Cortex of kidney (tissue), 1 donor: ENCODE measurements at regions not wholly inside any gene's neighbourhood (a gene's known extent, or its start where the extent isn't known, plus 50 kb on each side); places are given as distances from the start of the nearest gene placed in this dataset.
"Not testable (repeated sequence)": the region's sequence is repeated elsewhere in the genome, so short reads cannot be mapped to it uniquely, and the experiment has no call there.

Experiments used
- DNase-seq: peaks from one replicate; lab custom pipeline; 2025; lab: John Stamatoyannopoulos, UW

GRCh38 chr12:127144770-127145169, 1122.2 kb upstream of the TMEM132C start:
- no peak for DNase-seq

DNA sequence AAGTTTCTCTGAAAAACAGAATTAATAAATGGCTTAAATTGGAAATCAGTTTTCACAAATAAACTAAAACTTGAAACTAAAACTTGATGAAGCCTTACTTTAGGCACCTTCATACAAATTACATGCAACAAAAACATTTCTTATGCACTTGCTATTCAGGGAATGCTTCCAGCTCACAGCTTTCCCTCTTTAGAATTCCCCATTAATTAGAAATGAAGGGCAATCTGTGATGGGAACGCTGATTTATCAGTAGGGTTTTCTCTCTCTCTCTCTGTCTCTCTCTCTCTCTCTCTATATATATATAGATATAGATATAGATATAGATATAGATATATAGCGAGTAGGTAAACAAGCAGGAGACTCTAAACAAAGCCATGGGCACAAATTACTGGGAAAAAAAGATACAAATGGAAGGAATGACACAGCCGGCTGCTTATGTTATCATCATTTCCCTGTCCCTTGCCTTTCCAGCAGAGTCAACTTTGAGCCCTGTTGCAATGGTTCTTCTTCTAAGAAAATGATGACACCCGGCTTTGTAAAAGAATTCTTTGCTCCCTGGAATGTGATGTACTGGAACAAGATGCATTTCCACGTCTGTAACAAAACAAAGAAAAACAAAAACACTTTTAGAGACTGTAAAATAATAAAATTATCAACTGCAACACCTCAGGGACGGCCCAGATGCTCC, 1121.6 kb upstream of the TMEM132C start:
- no peak for DNase-seq

- DNase-seq: no peak
Measured at GRCh38 chr12:127145929-127146789, 1120.8 kb upstream of the TMEM132C start.

DNA sequence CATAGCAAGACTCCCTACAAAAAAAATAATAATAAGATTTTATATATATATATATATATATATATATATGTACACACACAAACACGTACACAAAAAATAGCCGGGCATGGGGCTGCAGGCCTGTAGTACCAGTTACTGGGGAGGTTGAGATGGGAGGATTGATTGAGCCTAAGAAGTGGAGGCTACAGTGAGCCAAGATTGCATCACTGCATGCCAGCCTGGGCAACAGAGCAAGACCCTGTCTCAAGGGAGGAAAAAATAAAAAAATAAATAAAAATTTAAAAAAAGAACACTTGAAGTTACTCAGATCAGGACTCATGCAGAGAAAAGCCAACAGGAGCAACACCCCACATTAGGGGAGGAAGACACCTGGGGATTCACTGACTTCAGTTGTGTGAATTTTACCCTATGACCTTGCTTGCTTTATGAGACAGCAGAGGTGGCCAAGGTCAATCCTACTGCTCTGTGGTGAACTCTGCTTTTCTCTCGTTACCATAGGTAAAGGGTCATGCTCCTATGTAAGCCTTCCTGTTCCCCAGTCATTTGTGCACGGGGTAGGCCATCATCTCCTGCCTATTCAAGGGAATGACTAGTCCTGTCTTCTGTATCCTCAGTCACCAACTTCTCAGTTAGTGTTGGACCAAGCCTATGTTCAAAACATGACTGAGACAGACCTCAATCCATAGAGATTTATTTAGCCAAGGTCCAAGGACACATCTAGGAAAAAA, 1119.8 kb upstream of the TMEM132C start:
- DNase-seq: no peak

- DNase-seq: no peak
Measured at GRCh38 chr12:127147724-127148123, 1119.2 kb upstream of the TMEM132C start.

DNA sequence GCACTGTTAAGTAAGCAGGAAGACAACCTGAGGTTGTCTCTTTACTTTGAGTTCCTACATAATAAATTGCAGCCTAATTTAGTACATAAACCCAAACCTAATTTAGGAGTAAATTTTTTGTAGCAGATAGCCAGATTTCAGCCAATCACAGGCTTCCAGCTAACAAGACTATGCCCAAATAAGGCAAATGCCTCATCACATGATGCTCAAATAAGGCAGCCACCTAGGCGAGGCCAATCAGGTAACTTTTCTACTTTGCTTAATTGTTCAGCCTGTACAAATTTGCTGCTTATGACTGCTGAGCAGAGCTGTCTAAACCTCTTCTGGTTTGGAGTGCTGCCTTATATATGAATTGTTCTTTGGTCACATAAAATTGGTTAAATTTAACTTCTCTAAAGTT, 1118.7 kb upstream of the TMEM132C start:
- no peak for DNase-seq

- no peak for DNase-seq
Measured at GRCh38 chr12:127149226-127149964, 1117.6 kb upstream of the TMEM132C start.

DNA sequence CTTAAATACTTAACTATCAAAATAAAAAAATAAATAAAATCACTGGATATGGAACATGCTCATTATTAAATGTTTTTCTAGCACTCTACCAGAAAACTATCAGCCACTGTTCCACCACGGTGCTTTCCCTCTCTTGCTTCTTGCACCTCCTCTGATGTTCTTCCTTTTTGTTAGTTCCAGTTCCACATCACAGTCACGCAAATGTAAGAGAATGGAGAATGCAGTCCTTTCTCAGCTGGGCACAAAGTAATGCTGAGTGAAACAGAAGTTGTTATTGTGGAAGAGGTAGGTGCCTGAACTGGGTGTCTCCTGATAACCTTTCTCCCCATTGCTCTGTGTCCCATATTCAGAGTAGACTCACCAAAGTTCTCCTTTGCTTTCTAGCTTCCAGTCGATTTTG, 1116.9 kb upstream of the TMEM132C start:
- no peak for DNase-seq

DNA sequence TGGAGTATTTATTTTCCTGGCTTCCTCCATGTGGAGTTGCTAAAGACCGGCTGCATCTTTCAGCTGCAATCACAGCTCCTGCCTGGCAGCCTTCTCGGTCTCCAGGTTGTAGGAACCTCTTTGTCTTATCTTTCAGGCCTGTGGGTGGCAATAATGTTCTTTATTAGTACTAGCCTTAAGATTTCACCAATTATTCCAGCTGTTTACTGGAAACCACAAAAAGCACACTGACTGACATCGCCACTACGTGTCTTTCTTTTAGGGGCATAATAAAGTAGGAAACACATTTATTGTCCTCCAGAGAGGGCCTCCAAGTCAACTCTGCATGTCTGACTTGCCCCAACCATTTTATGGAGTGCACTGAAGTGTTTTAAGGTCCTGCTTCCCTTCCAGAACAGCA, 1116.5 kb upstream of the TMEM132C start:
- no peak for DNase-seq

- DNase-seq: no peak
Measured at GRCh38 chr12:127150956-127151355, 1116.0 kb upstream of the TMEM132C start.

DNA sequence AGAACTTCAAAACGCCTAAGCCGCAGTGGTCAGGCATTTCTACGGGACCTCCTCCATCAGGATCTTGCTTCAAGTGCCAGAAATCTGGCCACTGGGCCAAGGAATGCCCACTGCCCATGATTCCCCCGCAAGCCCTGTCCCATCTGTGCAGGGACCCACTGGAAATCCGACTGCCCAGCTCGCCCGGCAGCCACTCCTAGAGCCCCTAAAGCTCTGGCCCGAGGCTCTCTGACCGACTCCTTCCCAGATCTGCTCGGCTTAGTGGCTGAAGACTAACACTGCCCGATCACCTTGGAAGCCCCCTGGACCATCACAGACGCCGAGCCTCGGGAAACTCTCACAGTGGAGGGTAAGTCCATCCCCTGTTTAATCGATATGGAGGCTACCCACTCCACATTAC, 1113.0 kb upstream of the TMEM132C start:
- no peak for DNase-seq

DNA sequence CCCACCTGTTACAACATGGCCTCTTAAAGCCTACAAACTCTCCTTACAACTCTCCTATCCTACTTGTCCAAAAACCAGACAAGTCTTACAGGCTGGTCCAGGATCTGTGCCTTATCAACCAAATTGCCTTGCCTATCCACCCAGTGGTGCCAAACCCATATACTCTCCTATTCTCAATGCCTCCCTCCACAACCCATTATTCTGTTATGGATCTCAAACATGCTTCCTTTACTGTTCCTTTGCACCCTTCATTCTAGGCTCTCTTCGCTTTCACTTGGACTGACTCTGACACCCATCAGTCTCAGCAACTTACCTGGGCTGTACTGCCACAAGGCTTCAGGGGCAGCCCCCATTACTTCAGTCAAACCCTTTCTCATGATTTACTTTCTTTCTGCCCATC, 1112.1 kb upstream of the TMEM132C start:
- not testable (repeated sequence) for DNase-seq

DNA sequence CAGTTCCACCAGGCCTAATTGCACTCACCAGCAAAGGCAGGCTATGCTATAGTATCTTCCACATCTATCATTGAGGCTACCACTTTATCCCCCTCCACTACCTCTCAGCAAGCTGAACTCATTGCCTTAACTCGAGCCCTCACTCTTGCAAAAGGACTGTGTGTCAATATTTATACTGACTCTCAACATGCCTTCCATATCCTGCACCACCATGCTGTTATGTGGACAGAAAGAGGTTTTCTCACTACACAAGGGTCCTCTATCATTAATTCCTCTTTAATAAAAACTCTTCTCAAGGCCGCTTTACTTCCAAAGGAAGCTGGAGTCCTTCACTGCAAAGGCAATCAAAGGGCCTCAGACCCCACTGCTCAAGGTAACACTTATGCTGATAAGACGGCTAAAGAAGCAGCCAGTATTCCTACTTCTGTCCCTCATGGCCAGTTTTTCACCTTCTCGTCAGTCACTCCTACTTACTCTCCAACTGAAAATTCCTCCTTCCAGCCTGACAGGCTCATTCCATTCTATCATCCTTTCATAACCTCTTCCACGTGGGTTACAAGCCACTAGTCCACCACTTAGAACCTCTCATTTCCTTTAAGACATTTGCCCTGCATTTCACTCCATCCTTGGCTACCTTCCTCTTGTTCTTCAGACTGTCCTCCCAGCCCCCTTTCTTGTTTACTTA, 1110.9 kb upstream of the TMEM132C start:
- DNase-seq: not testable (repeated sequence)

DNA sequence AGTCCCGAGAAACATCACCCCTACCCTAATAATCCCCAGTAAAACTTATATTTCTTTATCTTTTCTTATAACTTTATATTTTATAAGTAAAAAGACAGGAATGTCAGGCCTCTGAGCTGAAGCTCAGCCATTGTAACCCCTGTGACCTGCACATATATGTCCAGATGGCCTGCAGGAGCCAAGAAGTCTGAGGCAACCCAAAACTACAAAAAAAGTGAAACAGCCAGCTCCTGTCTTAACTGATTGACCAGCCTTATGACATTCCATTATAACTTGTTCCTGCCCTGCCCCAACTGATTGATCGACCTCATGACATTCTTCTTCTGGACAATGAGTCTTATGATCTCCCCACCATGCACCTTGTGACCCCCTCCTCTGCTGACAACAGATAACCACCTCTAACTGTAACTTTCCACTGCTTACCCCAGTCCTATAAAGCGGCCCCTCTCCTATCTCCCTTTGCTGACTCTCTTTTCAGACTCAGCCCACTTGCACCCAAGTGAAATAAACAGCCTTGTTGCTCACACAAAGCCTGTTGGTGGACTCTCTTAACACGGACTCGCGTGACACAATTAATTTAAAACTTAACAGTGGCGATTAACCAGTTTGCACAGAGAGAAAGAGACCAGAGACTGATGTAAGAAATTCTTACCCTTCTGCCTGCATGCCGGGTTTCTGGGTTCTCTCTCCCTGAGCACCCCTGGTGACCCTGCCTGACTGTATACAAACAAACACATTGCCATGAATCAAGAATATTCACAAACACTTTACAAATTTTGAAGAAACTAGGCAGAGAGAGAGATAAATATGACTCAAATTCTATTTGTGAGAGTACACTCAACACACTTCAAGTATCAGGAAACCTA, 1109.2 kb upstream of the TMEM132C start:
- DNase-seq: not testable (repeated sequence)

DNA sequence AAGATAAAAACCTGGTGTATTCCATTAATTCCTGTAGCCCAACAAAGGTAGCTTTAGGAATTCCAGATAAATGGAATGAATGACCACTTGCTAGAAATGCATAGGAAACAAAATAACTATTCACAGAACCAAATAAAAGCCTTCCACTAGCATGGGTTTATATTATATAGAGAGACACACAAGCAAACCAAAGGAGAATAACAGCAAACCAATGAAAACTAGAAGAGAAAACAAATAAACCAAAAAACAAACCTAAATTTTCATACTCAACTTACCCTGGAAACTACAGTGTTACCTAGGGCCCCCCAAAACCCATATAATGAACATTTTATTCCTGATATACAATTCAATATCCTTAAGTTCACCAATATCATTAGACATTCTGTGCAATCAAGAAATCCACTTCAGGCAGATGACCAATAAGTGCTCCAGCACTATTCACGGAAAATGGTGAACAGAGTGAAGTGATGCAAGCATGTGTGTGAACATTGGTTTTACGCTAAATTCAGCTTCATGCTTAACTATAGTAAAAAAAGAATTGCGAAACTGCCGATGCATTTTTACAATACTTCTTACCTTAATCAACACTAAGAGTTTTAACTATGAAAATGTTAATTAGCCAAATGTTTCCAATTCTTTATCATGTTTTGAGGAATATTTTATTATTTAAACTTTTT, 1108.4 kb upstream of the TMEM132C start:
- DNase-seq: no peak

DNA sequence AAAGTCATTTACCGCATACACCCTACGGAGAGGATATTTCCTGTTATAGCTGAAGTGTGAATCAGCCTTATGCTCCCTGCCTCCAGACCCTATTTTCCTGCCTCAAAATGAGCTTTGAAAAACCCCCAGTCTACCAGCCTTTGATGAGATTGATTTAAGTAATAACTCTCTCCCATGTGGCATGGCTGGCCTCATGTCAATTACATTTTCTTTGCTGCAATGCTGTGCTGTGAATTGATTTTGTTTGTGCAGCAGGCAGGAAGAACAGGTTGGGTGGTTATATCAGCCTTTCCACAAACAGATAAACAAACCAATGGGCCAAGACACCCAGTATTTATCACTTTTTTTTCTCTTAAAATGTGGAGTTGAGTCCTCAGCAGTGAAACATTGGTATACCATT, 1105.5 kb upstream of the TMEM132C start:
- no peak for DNase-seq

DNA sequence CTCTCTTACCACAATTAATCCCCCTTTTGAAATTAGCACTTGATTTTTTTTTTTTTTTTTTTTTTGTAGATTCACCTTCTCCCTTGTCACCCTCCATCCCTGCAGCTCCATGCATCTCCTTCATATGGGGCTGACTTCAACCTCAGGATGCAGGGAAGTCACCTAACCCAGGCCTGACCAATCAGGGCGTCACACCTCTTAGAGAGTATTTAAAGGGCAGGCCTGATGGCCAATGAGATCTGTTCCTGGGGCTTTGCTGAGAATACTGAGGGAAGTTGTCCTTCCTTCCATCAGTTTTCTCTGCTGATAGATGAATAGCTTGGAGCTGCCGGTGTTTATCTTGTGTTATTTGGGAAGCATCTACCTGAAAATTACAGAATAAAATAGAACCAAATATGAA, 1104.7 kb upstream of the TMEM132C start:
- no peak for DNase-seq

DNA sequence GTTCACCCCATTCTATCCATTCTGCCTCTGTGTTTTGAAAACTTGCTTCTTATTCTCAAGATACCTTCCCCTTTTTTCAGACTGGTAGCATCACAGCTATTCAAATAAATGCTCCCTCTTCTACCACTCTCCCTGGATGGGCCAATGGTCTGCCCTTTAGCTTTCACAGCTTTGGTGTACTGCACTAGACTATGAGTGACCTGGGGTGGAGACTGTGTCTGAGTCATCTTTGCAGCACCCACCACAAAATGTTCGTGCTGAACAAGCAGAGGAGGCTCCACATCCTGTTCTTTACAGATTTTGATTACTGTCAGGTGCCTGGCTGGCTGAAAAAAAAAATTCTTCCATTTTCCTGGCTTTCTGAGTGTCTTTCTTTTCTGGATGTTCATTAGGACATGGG, 1104.1 kb upstream of the TMEM132C start:
- DNase-seq: no peak

DNA sequence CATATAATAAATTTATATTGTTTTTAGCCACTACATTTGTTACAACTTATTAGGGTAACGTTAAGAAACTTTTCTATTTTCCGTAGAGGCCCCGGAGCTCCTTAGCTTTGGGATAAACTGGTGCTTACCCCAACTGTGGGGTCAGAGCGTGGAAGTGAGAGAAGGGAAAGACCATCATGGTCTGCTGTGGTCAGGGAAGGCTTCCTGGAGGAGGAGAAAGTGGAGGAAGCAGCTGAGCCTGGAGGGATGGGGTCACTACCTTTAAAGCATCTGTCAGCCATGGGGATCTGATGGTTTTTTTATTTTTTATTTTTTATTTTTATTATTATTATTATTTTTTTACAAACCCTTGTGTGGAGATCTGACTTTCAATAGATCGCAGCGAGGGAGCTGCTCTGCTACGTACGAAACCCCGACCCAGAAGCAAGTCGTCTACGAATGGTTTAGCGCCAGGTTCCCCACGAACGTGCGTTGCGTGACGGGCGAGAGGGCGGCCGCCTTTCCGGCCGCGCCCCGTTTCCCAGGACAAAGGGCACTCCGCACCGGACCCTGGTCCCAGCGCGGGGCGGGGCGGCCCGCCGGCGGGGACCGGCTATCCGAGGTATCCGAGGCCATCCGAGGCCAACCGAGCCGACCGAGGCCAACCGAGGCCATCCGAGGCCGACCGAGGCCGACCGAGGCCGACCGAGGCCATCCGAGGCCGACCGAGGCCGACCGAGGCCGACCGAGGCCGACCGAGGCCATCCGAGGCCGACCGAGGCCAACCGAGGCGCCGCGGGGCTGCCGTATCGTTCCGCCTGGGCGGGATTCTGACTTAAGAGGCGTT, 1101.2 kb upstream of the TMEM132C start:
- DNase-seq: peak; percentile 19
